Fibroblast of skin of back (primary cell): ENCODE measurements at regions not wholly inside any gene's neighbourhood (a gene's known extent, or its start where the extent isn't known, plus 50 kb on each side); places are given as distances from the start of the nearest gene placed in this dataset.

Source experiments
- DNase-seq: peaks from one replicate; pipeline ENCODE4 v3.0.0-alpha.2; 2013

GRCh38 chr1:34657849-34658248 is 97.0 kb upstream of the GJB5 start:
- no peak for DNase-seq

- DNase-seq = no peak
Observed at GRCh38 chr1:34663031-34663430, 91.8 kb upstream of the GJB5 start.

GRCh38 chr1:34668063-34668462 is 86.8 kb upstream of the GJB5 start:
- no peak for DNase-seq

- DNase-seq = no peak
Observed at GRCh38 chr1:34670982-34671381, 83.9 kb upstream of the GJB5 start.

- no peak for DNase-seq
Observed at GRCh38 chr1:34671887-34672286, 83.0 kb upstream of the GJB5 start.

- peak; percentile 37 for DNase-seq
Observed at GRCh38 chr1:34681480-34682451, 73.1 kb upstream of the GJB5 start.

- no peak for DNase-seq
Observed at GRCh38 chr1:34682452-34683223, 72.2 kb upstream of the GJB5 start.

GRCh38 chr1:34683616-34684015 is 71.2 kb upstream of the GJB5 start:
- DNase-seq = no peak

- DNase-seq = no peak
Observed at GRCh38 chr1:34684266-34684665, 70.6 kb upstream of the GJB5 start.

GRCh38 chr1:34685225-34685624 is 69.6 kb upstream of the GJB5 start:
- DNase-seq = no peak

- no peak for DNase-seq
Observed at GRCh38 chr1:34686531-34686930, 68.3 kb upstream of the GJB5 start.

- no peak for DNase-seq
Observed at GRCh38 chr1:34688006-34688741, 66.7 kb upstream of the GJB5 start.

GRCh38 chr1:34690269-34690668 is 64.6 kb upstream of the GJB5 start:
- no peak for DNase-seq

GRCh38 chr1:34693081-34693480 is 61.8 kb upstream of the GJB5 start:
- no peak for DNase-seq

- no peak for DNase-seq
Observed at GRCh38 chr1:34694383-34694782, 60.5 kb upstream of the GJB5 start.

- no peak for DNase-seq
Observed at GRCh38 chr1:34695580-34695979, 59.3 kb upstream of the GJB5 start.

GRCh38 chr1:34696230-34696629 is 58.6 kb upstream of the GJB5 start:
- DNase-seq = peak; percentile 5

GRCh38 chr1:34696981-34697380 is 57.9 kb upstream of the GJB5 start:
- no peak for DNase-seq

GRCh38 chr1:34697818-34698217 is 57.0 kb upstream of the GJB5 start:
- DNase-seq = no peak

GRCh38 chr1:34701326-34702060 is 53.4 kb upstream of the GJB5 start:
- no peak for DNase-seq
